ENCODE measurements at regions not wholly inside any gene's neighbourhood (a gene's known extent, or its start where the extent isn't known, plus 50 kb on each side); places are given as distances from the start of the nearest gene placed in this dataset.
A peak's percentile ranks its signal among the peaks of the same experiment; 100 is the strongest.
"Not testable (repeated sequence)": the region's sequence is repeated elsewhere in the genome, so short reads cannot be mapped to it uniquely, and the experiment has no call there.

DNA sequence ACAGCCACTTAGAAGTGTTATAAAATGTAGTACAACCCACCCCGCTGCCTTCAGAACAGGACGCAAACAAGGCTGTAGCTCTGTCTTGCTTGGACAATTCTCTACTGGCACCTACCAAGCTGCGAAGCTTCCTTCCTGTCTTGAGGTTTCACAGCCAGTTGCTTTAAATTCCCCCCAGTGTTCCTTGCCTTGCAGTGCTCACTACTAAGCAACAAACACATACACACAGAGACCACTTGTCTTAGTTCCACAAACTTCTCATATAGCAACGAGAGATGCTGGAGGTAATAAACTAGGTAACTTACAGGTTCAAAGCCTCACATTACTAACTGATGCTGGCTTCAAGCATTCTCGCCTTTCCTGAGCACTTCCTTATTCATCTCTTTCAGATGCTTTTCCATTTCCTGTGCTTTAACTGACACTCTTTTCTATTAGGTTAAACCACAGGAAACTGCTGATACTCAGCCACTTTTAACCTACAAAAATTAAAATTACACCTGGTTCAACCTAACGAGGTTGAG, 91.5 kb upstream of the PTGDR start:
- no peaks in the 10 kb centered on the region for H3K79me2 ChIP-seq (replicated peaks; ENCODE audit: insufficient read depth)
- H3K9me2 ChIP-seq (ENCODE audit: insufficient read depth): peaks cover 8% of the 10 kb centered on the region; the same call in 1 of the 2 replicates
- H3K4me3 ChIP-seq: no peak overlapping the region
- no peaks in the 10 kb centered on the region for H3F3A ChIP-seq (replicated peaks; ENCODE audit: low read depth)
- no peak for DNase-seq (ENCODE audit: low spot score)
- no peaks in the 10 kb centered on the region for H3K27me3 ChIP-seq (ENCODE audit: insufficient read depth)
- H3K36me3 ChIP-seq (ENCODE audit: insufficient read depth): peaks cover 6% of the 10 kb centered on the region; the same call in 1 of the 2 replicates
- no peak overlapping the region for H3K4me2 ChIP-seq
- Mint-ChIP-seq H3K36me3 (ENCODE audit: low read depth) (peaks cover 22% of the 10 kb centered on the region), H3K9me3 (peaks cover 66% of the 10 kb centered on the region), H3K27ac (no peak overlapping the region), H3K4me3 (no peak overlapping the region), H3K27me3 (ENCODE audit: insufficient read depth, low read depth, poor library complexity) (peaks cover 2% of the 10 kb centered on the region), H3K4me1 (no peaks in the 10 kb centered on the region)
- H4K20me1 ChIP-seq (replicated peaks; ENCODE audit: insufficient read depth): no peaks in the 10 kb centered on the region
- TF ChIP-seq CREB1 (CRISPR knock-in tag; IDR thresholded peaks at IDR 0.05; ENCODE audit: low read depth) (no peak), CTCF (conservative IDR thresholded peaks at IDR 0.05; ENCODE audit: low read depth in 2 of 2) (no peak), EZH2 (IDR thresholded peaks at IDR 0.05; ENCODE audit: low read depth, unreplicated experiment) (no peak), REST (IDR thresholded peaks at IDR 0.05; ENCODE audit: unreplicated experiment) (no peak), ZNF114 (CRISPR knock-in tag; IDR thresholded peaks at IDR 0.05) (no peak), POLR2AphosphoS5 (IDR thresholded peaks at IDR 0.05; ENCODE audit: low read depth) (no peak), EZH2phosphoT487 (IDR thresholded peaks at IDR 0.05; ENCODE audit: unreplicated experiment) (no peak), NANOG (IDR thresholded peaks at IDR 0.05; ENCODE audit: borderline replicate concordance) (no peak)
- TF ChIP-seq, protein P1, sequence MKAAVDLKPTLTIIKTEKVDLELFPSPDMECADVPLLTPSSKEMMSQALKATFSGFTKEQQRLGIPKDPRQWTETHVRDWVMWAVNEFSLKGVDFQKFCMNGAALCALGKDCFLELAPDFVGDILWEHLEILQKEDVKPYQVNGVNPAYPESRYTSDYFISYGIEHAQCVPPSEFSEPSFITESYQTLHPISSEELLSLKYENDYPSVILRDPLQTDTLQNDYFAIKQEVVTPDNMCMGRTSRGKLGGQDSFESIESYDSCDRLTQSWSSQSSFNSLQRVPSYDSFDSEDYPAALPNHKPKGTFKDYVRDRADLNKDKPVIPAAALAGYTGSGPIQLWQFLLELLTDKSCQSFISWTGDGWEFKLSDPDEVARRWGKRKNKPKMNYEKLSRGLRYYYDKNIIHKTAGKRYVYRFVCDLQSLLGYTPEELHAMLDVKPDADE (IDR thresholded peaks at IDR 0.05): no peak
- TF ChIP-seq, protein P2, sequence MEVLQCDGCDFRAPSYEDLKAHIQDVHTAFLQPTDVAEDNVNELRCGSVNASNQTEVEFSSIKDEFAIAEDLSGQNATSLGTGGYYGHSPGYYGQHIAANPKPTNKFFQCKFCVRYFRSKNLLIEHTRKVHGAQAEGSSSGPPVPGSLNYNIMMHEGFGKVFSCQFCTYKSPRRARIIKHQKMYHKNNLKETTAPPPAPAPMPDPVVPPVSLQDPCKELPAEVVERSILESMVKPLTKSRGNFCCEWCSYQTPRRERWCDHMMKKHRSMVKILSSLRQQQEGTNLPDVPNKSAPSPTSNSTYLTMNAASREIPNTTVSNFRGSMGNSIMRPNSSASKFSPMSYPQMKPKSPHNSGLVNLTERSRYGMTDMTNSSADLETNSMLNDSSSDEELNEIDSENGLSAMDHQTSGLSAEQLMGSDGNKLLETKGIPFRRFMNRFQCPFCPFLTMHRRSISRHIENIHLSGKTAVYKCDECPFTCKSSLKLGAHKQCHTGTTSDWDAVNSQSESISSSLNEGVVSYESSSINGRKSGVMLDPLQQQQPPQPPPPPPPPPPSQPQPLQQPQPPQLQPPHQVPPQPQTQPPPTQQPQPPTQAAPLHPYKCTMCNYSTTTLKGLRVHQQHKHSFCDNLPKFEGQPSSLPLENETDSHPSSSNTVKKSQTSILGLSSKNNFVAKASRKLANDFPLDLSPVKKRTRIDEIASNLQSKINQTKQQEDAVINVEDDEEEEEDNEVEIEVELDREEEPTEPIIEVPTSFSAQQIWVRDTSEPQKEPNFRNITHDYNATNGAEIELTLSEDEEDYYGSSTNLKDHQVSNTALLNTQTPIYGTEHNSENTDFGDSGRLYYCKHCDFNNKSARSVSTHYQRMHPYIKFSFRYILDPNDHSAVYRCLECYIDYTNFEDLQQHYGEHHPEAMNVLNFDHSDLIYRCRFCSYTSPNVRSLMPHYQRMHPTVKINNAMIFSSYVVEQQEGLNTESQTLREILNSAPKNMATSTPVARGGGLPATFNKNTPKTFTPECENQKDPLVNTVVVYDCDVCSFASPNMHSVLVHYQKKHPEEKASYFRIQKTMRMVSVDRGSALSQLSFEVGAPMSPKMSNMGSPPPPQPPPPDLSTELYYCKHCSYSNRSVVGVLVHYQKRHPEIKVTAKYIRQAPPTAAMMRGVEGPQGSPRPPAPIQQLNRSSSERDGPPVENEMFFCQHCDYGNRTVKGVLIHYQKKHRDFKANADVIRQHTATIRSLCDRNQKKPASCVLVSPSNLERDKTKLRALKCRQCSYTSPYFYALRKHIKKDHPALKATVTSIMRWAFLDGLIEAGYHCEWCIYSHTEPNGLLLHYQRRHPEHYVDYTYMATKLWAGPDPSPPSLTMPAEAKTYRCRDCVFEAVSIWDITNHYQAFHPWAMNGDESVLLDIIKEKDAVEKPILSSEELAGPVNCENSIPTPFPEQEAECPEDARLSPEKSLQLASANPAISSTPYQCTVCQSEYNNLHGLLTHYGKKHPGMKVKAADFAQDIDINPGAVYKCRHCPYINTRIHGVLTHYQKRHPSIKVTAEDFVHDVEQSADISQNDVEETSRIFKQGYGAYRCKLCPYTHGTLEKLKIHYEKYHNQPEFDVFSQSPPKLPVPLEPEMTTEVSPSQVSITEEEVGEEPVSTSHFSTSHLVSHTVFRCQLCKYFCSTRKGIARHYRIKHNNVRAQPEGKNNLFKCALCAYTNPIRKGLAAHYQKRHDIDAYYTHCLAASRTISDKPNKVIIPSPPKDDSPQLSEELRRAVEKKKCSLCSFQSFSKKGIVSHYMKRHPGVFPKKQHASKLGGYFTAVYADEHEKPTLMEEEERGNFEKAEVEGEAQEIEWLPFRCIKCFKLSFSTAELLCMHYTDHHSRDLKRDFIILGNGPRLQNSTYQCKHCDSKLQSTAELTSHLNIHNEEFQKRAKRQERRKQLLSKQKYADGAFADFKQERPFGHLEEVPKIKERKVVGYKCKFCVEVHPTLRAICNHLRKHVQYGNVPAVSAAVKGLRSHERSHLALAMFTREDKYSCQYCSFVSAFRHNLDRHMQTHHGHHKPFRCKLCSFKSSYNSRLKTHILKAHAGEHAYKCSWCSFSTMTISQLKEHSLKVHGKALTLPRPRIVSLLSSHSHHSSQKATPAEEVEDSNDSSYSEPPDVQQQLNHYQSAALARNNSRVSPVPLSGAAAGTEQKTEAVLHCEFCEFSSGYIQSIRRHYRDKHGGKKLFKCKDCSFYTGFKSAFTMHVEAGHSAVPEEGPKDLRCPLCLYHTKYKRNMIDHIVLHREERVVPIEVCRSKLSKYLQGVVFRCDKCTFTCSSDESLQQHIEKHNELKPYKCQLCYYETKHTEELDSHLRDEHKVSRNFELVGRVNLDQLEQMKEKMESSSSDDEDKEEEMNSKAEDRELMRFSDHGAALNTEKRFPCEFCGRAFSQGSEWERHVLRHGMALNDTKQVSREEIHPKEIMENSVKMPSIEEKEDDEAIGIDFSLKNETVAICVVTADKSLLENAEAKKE (CRISPR knock-in tag; IDR thresholded peaks at IDR 0.05): no peak
- no peaks in the 10 kb centered on the region for H3K4me1 ChIP-seq (ENCODE audit: insufficient read depth)
- no peak for ATAC-seq
- no peak overlapping the region for H2AFZ ChIP-seq
- H3K27ac ChIP-seq (ENCODE audit: low read depth): no peak overlapping the region

GRCh38 chr14:52171932-52172331, 95.6 kb upstream of the PTGDR start:
- H3K27ac Mint-ChIP-seq; H2AFZ ChIP-seq; H4K20me1 ChIP-seq (replicated peaks; ENCODE audit: insufficient read depth); H3K27ac ChIP-seq (ENCODE audit: low read depth); H3K27me3 Mint-ChIP-seq (ENCODE audit: insufficient read depth, low read depth, poor library complexity); H3K4me1 ChIP-seq (ENCODE audit: insufficient read depth); ATAC-seq; H3K36me3 ChIP-seq (ENCODE audit: insufficient read depth); H3K27me3 ChIP-seq (ENCODE audit: insufficient read depth); H3K4me3 ChIP-seq; H3F3A ChIP-seq (replicated peaks; ENCODE audit: low read depth); H3K9me2 ChIP-seq (ENCODE audit: insufficient read depth); H3K4me2 ChIP-seq; H3K4me1 Mint-ChIP-seq; H3K79me2 ChIP-seq (replicated peaks; ENCODE audit: insufficient read depth); H3K4me3 Mint-ChIP-seq: not testable (repeated sequence)
- Mint-ChIP-seq H3K9me3 (peaks cover 76% of the 10 kb centered on the region), H3K36me3 (ENCODE audit: low read depth) (peaks cover 20% of the 10 kb centered on the region)
- DNase-seq (ENCODE audit: low spot score): peak; percentile 2

Data from GM23338 (cell line).